H9 (cell line): ENCODE measurements at regions not wholly inside any gene's neighbourhood (a gene's known extent, or its start where the extent isn't known, plus 50 kb on each side); places are given as distances from the start of the nearest gene placed in this dataset.

Experiments used
- DNase-seq: peaks from one replicate; pipeline ENCODE4 v3.0.0-alpha.2; 2017
- H2AFZ ChIP-seq: one replicate; pipeline ENCODE4 v1.6.1; 2013; ENCODE audit warnings: mild to moderate bottlenecking, low read length, control low read depth, moderate library complexity
- H2AK5ac ChIP-seq: 2 replicates; pipeline ENCODE4 v1.6.1; 2013; ENCODE audit warnings: low read length, control low read depth, mixed read lengths; ENCODE audit not compliant: insufficient read length
- H2BK120ac ChIP-seq: one replicate; pipeline ENCODE4 v1.6.1; 2013; ENCODE audit warnings: low read depth, mild to moderate bottlenecking, low read length, control low read depth, inconsistent platforms; ENCODE audit not compliant: poor library complexity, severe bottlenecking
- H2BK12ac ChIP-seq: 2 replicates; pipeline ENCODE4 v1.6.1; 2013; ENCODE audit warnings: low read length, control low read depth, mixed read lengths, low read depth; ENCODE audit not compliant: insufficient read length
- H2BK15ac ChIP-seq: 2 replicates; pipeline ENCODE4 v1.6.1; 2013; ENCODE audit warnings: low read depth, low read length, control low read depth
- H2BK20ac ChIP-seq: one replicate; pipeline ENCODE4 v1.6.1; 2013; ENCODE audit warnings: low read depth, mild to moderate bottlenecking, low read length, control low read depth, inconsistent platforms; ENCODE audit not compliant: poor library complexity, severe bottlenecking
- H2BK5ac ChIP-seq: 2 replicates; pipeline ENCODE4 v1.6.1; 2013; ENCODE audit warnings: low read length, control low read depth, mixed read lengths; ENCODE audit not compliant: insufficient read length
- H3K14ac ChIP-seq: 2 replicates; pipeline ENCODE4 v1.6.1; 2013; ENCODE audit warnings: low read length, control low read depth; ENCODE audit not compliant: insufficient read depth
- H3K18ac ChIP-seq: 2 replicates; pipeline ENCODE4 v1.6.1; 2013; ENCODE audit warnings: low read depth, mild to moderate bottlenecking, mixed read lengths, low read length, control low read depth; ENCODE audit not compliant: insufficient read length
- H3K23ac ChIP-seq: 2 replicates; pipeline ENCODE4 v1.6.1; 2013; ENCODE audit warnings: low read length, control low read depth, mixed read lengths, low read depth; ENCODE audit not compliant: insufficient read length
- H3K23me2 ChIP-seq: 2 replicates; pipeline ENCODE4 v1.6.1; 2013; ENCODE audit warnings: low read depth, mild to moderate bottlenecking, mixed read lengths, low read length, control low read depth; ENCODE audit not compliant: insufficient read length, poor library complexity, severe bottlenecking
- H3K27ac ChIP-seq: 2 replicates; pipeline ENCODE4 v1.5.1; 2013; ENCODE audit warnings: low read length, control low read depth, mixed read lengths, low read depth; ENCODE audit not compliant: insufficient read length
- H3K27me3 ChIP-seq: 2 replicates; pipeline ENCODE4 v1.6.1; 2013; ENCODE audit warnings: low read length, control low read depth, inconsistent platforms; ENCODE audit not compliant: insufficient read depth
- H3K4ac ChIP-seq: 2 replicates; pipeline ENCODE4 v1.6.1; 2013; ENCODE audit warnings: low read depth, mild to moderate bottlenecking, control low read depth, inconsistent platforms, low read length, moderate library complexity
- H3K4me1 ChIP-seq: 2 replicates; pipeline ENCODE4 v1.6.1; 2013; ENCODE audit warnings: low read length, control low read depth, inconsistent platforms; ENCODE audit not compliant: insufficient read depth
- H3K4me2 ChIP-seq: 2 replicates; pipeline ENCODE4 v1.6.1; 2013; ENCODE audit warnings: low read length, control low read depth, mixed read lengths; ENCODE audit not compliant: insufficient read length, insufficient read depth
- H3K56ac ChIP-seq: 2 replicates; pipeline ENCODE4 v1.6.1; 2013; ENCODE audit warnings: low read depth, mild to moderate bottlenecking, mixed read lengths, low read length, control low read depth; ENCODE audit not compliant: insufficient read length
- H3K79me1 ChIP-seq: 2 replicates; pipeline ENCODE4 v1.6.1; 2013; ENCODE audit warnings: low read depth, mild to moderate bottlenecking, moderate library complexity, low read length, control low read depth, inconsistent platforms; ENCODE audit not compliant: insufficient read depth, poor library complexity, severe bottlenecking
- H3K79me2 ChIP-seq: 2 replicates; pipeline ENCODE4 v1.6.1; 2013; ENCODE audit warnings: low read length, control low read depth, inconsistent platforms; ENCODE audit not compliant: insufficient read depth
- H3K9ac ChIP-seq: 2 replicates; pipeline ENCODE4 v1.6.1; 2013; ENCODE audit warnings: low read length, control low read depth, mixed read lengths; ENCODE audit not compliant: insufficient read length; ENCODE audit errors: extremely low read depth
- H3K9me3 ChIP-seq: one replicate; pipeline ENCODE4 v1.6.1; 2013; ENCODE audit warnings: low read depth, low read length, inconsistent platforms; ENCODE audit not compliant: control insufficient read depth
- H3T11ph ChIP-seq: one replicate; pipeline ENCODE4 v1.6.1; 2013; ENCODE audit warnings: mild to moderate bottlenecking, low read length, control low read depth, inconsistent platforms
- H4K20me1 ChIP-seq: one replicate; pipeline ENCODE4 v1.6.1; 2013; ENCODE audit not compliant: control insufficient read depth, insufficient read length, insufficient read depth
- H4K5ac ChIP-seq: 2 replicates; pipeline ENCODE4 v1.6.1; 2013; ENCODE audit warnings: low read depth, mild to moderate bottlenecking, mixed read lengths, low read length, control low read depth; ENCODE audit not compliant: insufficient read length
- H4K8ac ChIP-seq: replicated peaks from 2 replicates; pipeline ENCODE4 v1.6.1; 2013; ENCODE audit warnings: low read length, control low read depth, mixed read lengths, low read depth; ENCODE audit not compliant: insufficient read length
- H4K91ac ChIP-seq: 2 replicates; pipeline ENCODE4 v1.6.1; 2013; ENCODE audit warnings: low read depth, mild to moderate bottlenecking, moderate library complexity, mixed read lengths, low read length, control low read depth; ENCODE audit not compliant: insufficient read length
- H3K27ac Mint-ChIP-seq, 3 experiments: 2 replicates in 2 of 3; 3 replicates in 1 of 3; pipeline ENCODE4 v1.8.0; 2020 to 2021; ENCODE audit warnings: mixed read lengths in 3 of 3, mild to moderate bottlenecking in 1 of 3, moderate library complexity in 1 of 3
- H3K27me3 Mint-ChIP-seq: 2 replicates; pipeline ENCODE4 v1.8.0; 2021; ENCODE audit warnings: low read depth, mild to moderate bottlenecking, moderate library complexity, mixed read lengths
- H3K36me3 Mint-ChIP-seq, 3 experiments: 2 replicates in 2 of 3; 3 replicates in 1 of 3; pipeline ENCODE4 v1.8.0; 2020 to 2021; ENCODE audit warnings: low read depth in 3 of 3, mixed read lengths in 3 of 3; ENCODE audit not compliant: insufficient read depth in 1 of 3
- H3K4me1 Mint-ChIP-seq, 2 experiments: 2 replicates each; pipeline ENCODE4 v1.8.0; 2020; ENCODE audit warnings: mixed read lengths in 2 of 2
- H3K4me3 Mint-ChIP-seq, 2 experiments: 2 replicates in 1 of 2; 3 replicates in 1 of 2; pipeline ENCODE4 v1.8.0; 2020 to 2021; ENCODE audit warnings: mild to moderate bottlenecking in 2 of 2, mixed read lengths in 2 of 2, moderate library complexity in 1 of 2
- H3K9me3 Mint-ChIP-seq, 2 experiments: 2 replicates in 1 of 2; 3 replicates in 1 of 2; pipeline ENCODE4 v1.8.0; 2020; ENCODE audit warnings: mild to moderate bottlenecking in 2 of 2, mixed read lengths in 2 of 2, moderate library complexity in 1 of 2
- CTCF ChIP-seq: fragments of 200-600 bp; sonication (generic); conservative IDR thresholded peaks from 3 replicates; pipeline ENCODE4 v1.8.0; 2021; ENCODE audit warnings: antibody characterized with exemption, mild to moderate bottlenecking
- WGBS: extraction: QIAGEN DNeasy Blood & Tissue Kit; methylation state at CpG from one replicate; pipeline ENCODE4 v1.1.7; 2013; ENCODE audit warnings: missing lambda C conversion rate, low lambda C conversion rate, mixed read lengths; ENCODE audit not compliant: insufficient read length; ENCODE audit errors: extremely low coverage; 5-methylcytosine and 5-hydroxymethylcytosine counted together

GRCh38 chr1:87953732-87954344, 625.2 kb downstream of the LMO4 start:
- Histone ChIP-seq H3K4me2 (no peak overlapping the region), H3K9me3 (no peaks in the 10 kb centered on the region), H2BK120ac (no peak overlapping the region), H3K27ac (no peak overlapping the region), H3K79me2 (no peaks in the 10 kb centered on the region), H3K4me1 (no peaks in the 10 kb centered on the region; the same call in 1 of the 2 replicates), H3K23ac (no peak overlapping the region), H2AFZ (peak overlapping the region; percentile 93), H2BK5ac (no peak overlapping the region), H3K14ac (no peak overlapping the region), H3T11ph (no peak overlapping the region), H3K56ac (no peak overlapping the region), H2AK5ac (no peak overlapping the region), H3K23me2 (no peaks in the 10 kb centered on the region), H4K5ac (no peak overlapping the region), H2BK20ac (no peak overlapping the region), H3K4ac (no peak overlapping the region), H4K91ac (no peak overlapping the region), H3K27me3 (no peaks in the 10 kb centered on the region), H2BK12ac (no peak overlapping the region), H2BK15ac (no peak overlapping the region), H3K18ac (no peak overlapping the region), H4K20me1 (no peaks in the 10 kb centered on the region), H4K8ac (no peak overlapping the region), H3K9ac (no peak overlapping the region), H3K79me1 (no peaks in the 10 kb centered on the region)
- Mint-ChIP-seq H3K27ac (no peak overlapping the region), H3K4me3 (no peak overlapping the region), H3K36me3 (no peaks in the 10 kb centered on the region; a peak in 1 of 7 replicates), H3K9me3 (no peaks in the 10 kb centered on the region), H3K27me3 (no peaks in the 10 kb centered on the region), H3K4me1 (peaks cover 13 to 22% of the 10 kb centered on the region in 2 experiments)
- DNase-seq, result peak; percentile 66
- WGBS, result no CpG with 5 or more reads among the region's 3 CpGs
- TF ChIP-seq CTCF, result peak; percentile 88
